HG03469 (cell line): ENCODE measurements at regions not wholly inside any gene's neighbourhood (a gene's known extent, or its start where the extent isn't known, plus 50 kb on each side); places are given as distances from the start of the nearest gene placed in this dataset.

ENCODE experiments used
- ATAC-seq: cut with Tn5 transposase; IDR thresholded peaks from one replicate; pipeline ENCODE4 v1.9.1; 2021; ENCODE audit warnings: mild to moderate bottlenecking, moderate library complexity, moderate number of reproducible peaks; ENCODE audit not compliant: unreplicated experiment

- no peak for ATAC-seq
Measured at GRCh38 chr13:50435011-50435410, 408.5 kb downstream of the DLEU7 start.

DNA sequence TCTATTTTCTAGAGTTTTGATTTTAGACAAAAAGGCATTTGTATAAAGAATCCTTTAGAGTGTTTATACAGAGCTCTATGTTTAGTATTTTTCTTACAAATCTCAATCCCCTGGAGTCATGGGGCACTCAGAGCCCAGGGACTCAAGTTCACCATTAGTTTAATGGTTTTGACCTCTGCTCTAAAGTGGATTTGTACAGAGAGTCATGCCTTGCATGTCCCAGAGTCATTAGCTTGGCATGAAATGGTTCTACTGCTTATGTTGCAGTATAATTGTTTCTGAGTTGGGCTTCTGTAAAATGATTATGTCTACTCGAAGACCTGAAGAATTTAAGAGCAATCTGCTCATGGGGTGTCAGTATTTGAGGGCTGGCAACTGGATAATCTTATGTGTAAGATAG is 406.2 kb downstream of the DLEU7 start:
- ATAC-seq: no peak

DNA sequence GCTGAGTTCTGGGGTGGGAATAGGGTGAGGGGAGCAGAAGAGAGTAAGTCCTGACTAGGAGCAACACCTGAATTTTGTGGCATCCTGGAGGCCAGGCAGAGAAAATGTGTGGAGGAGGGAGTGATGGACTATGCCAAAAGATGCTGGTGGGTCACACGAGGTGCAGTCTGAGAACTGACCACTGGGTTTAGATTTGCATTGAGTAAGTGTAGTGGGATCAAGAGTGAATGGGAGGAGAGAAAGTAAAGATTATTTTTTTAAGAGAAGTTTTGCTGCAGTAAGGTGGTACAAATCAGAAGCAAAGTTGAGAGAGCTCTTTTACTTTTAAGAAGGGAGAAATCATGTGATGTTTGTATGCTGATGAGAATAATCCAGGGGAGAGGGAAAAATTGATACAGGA is 405.1 kb downstream of the DLEU7 start:
- ATAC-seq: no peak

DNA sequence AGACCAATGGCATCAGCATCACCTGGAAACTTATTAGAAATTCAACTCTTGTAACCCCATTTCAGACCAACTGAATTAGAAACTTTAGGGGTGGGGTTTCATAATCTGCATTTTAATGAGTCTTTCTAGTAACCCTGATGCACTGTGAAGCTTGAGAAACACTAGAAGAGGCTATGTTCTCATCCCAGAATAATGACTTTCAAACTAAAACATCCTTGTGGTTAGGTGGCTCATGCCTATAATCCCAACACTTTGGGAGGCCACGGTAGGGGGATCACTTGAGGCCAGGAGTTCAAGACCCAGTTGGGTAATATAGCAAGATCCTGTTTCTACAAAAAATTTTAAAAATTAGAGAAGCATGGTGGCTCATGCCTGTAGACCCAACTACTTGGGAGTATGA is 402.4 kb downstream of the DLEU7 start:
- no peak for ATAC-seq

DNA sequence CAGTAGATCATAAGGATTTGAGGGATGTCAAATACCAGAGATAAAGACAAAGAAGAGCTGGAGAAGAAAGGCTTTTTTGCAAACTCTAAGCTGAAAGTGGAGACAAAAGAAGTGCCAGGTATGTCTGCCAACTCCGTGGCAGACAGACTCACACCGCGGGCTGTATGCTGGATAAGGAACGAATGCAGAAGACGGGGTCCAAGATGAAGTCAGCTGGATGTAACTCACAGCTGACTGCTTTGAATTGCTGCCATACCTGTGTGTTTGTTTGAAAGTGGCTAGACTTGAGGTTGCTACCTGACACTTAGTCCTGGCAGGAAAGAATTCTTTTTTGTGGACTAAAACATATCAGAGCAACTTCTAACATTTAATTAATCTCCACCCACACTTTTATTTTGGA is 398.8 kb downstream of the DLEU7 start:
- ATAC-seq: no peak

DNA sequence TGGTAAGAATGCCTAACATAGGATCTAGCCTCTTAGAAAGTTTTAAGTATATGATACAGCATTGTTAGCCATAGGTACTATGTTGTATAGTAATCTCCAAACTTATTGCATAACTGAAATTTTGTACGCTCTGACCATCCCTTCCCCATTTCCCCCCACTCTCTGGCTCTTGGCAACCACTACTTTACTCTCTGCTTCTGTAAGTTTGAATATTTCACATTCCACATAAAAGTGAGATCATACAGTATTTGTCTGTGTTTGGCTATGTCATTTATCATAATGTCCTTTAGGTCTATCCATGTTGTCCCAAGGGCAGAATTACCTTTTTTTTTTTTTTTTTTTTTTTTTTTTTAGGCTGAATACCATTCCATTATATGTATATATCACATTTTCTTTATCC is 396.9 kb downstream of the DLEU7 start:
- no peak for ATAC-seq

GRCh38 chr13:50448535-50448998 is 394.9 kb downstream of the DLEU7 start:
- ATAC-seq: no peak

DNA sequence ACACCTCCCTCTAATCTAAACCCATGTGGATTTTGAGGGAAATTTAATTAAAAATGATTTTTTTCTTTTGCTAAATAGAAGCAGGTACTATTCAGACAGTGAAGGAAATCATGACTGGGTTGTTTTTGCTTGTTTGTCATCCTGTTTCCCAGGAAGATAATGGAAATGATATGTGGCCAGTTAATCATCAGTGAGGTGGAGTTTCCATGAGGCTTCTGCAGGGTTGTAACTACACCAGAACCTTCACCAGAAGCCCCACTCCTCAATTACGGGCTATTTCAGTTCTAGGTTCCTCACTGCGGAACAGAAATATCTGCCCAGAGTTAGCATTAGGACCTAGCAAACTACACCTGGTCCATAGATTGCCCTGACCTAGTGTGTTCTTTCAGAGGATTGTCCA is 394.0 kb downstream of the DLEU7 start:
- ATAC-seq: no peak

GRCh38 chr13:50450279-50450678 is 393.2 kb downstream of the DLEU7 start:
- no peak for ATAC-seq

GRCh38 chr13:50451609-50452008 is 391.9 kb downstream of the DLEU7 start:
- no peak for ATAC-seq

GRCh38 chr13:50452028-50452427 is 391.5 kb downstream of the DLEU7 start:
- ATAC-seq: no peak

DNA sequence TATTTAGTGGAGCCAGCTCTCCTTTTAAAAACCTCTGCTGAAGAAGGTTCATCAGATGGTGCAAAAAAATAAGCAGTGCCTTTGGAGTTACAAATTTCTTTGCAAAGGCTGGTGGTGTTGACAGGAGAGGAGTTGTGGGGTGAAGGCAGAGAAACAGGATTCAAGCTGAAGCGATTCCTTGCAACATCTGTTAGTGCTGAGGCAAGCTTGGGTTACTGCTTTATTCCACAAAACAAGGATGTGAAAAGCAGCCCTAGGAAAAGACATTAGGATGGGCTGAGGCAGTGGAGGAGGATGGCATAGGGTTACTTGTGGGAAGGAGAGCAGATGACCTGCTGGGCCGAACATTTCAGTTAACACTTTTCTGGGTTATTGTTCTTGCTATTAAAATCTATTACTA is 390.7 kb downstream of the DLEU7 start:
- no peak for ATAC-seq

- no peak for ATAC-seq
Measured at GRCh38 chr13:50453188-50453587, 390.3 kb downstream of the DLEU7 start.

GRCh38 chr13:50456111-50456510 is 387.4 kb downstream of the DLEU7 start:
- ATAC-seq: no peak

GRCh38 chr13:50457415-50458393 is 385.8 kb downstream of the DLEU7 start:
- no peak for ATAC-seq

- no peak for ATAC-seq
Measured at GRCh38 chr13:50459046-50459445, 384.4 kb downstream of the DLEU7 start.

DNA sequence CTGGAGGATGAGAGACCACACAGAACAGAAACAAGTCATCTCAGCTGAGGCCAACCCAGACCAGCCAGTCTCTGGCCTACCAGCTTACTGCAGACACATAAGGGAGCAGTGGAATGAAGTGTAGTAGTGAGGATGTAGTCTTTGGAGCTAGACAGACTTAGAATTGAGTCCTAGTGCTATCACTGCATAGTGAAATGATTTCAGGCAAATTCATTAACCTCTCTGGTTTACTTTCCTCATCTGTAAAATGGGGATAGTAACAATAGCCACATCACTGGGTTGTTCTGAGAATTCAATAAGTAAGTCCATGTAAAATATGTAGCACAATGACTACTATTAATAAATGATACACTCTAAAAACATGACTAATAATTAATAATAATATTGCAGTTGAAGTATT is 383.8 kb downstream of the DLEU7 start:
- ATAC-seq: no peak

- no peak for ATAC-seq
Measured at GRCh38 chr13:50460358-50460757, 383.1 kb downstream of the DLEU7 start.

DNA sequence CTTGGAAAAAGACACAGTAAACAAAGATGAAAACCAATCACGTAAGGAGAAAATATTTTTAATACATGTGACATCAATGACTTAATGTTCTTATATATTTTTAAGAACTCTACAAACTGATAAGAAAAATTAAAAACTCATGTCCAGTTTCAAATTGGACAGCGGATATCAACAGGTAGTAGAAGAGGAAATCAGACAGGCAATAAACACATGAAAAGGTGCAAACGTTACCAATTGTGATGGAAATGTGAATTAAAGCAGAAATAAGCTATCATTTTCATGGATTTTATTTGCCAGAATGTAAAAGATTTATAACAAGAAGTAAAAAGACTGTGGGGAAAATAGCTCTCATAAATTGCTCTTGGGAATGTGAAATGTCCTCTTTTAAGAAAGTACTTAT is 382.3 kb downstream of the DLEU7 start:
- no peak for ATAC-seq

DNA sequence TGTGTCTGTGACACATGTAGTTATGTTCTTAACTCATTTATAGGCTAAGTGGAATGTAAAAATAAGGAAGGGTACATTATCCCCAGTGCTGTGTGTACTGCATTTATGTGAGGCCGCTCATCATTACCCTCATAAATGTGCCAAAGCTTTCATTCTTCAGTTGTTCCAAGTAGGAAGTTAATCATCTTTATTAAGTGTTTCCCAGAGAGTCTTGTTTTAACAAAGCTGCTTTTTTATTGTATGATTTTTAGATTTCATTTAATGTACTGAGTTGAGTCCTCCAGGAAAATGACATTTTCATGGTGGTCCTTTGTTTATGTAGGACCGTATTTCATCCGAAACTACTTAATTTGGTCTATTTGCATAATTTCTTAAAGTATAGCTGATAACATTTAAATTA is 379.8 kb downstream of the DLEU7 start:
- no peak for ATAC-seq

GRCh38 chr13:50464349-50465251 is 378.9 kb downstream of the DLEU7 start:
- ATAC-seq: no peak

DNA sequence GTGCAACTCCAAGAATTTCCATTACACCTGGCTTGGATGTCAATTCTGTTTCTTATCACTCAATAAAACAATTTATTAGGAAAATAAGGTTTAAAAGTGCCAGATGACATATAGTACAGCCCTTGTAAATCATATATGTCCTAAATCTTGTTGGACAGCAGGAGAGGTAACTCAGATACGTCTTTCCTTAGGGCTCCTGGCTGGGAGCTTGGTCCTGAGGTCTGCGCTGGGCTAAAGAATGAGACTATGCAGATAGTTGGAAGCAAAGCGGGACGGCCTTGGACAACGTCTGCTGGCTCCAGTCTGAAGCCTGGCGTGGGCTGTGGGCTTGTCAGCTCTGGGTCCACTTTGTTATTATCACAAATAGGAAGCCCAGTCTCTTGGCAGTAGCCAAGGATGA is 377.0 kb downstream of the DLEU7 start:
- no peak for ATAC-seq
